HUDEP-2 (cell line): ENCODE measurements at regions not wholly inside any gene's neighbourhood (a gene's known extent, or its start where the extent isn't known, plus 50 kb on each side); places are given as distances from the start of the nearest gene placed in this dataset.
"Not testable (repeated sequence)": the region's sequence is repeated elsewhere in the genome, so short reads cannot be mapped to it uniquely, and the experiment has no call there.

Source experiments
- DNase-seq, 76 experiments: peaks; one replicate each; lab custom pipeline; 2025; ENCODE audit not compliant: unreplicated experiment in 76 of 76; lab: John Stamatoyannopoulos, UW

DNA sequence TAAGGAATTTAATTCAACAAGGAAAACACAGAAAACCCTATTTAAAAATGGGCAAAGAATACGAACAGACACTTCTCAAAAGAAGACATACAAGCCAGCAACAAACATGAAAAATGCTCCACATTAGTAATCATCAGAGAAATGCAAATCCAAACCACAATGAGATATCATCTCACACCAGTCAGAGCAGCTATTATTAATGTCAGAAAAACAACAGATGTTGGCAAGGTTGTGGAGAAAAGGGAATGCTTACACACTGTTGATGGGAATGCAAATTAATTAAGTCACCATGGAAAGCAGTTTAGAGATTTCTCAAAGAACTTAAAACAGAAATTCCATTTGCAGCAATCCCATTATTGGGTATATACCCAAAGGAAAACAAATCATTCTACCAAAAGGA lies 55.2 kb downstream of the GCC1 start:
- no peak for DNase-seq

DNA sequence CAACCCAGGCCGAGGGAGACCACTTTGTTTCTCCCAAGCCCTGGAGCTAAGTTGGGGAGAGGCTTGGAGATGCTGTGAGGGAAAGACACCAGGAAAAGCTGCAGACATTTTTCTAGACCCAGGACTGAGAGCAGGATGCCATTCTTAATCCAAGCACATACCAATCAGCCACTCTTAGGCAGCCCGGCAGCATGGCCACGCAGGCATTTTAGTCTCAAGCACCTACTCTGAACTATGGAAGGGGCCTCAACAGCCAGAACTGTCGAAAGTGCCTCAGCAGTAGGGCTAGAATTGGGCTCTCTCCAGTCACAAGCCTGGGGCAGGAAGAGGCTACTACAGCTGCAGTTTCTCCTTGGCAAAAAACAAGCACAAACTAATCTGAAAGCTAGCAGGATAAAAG lies 57.8 kb downstream of the GCC1 start:
- DNase-seq, result no peak

DNA sequence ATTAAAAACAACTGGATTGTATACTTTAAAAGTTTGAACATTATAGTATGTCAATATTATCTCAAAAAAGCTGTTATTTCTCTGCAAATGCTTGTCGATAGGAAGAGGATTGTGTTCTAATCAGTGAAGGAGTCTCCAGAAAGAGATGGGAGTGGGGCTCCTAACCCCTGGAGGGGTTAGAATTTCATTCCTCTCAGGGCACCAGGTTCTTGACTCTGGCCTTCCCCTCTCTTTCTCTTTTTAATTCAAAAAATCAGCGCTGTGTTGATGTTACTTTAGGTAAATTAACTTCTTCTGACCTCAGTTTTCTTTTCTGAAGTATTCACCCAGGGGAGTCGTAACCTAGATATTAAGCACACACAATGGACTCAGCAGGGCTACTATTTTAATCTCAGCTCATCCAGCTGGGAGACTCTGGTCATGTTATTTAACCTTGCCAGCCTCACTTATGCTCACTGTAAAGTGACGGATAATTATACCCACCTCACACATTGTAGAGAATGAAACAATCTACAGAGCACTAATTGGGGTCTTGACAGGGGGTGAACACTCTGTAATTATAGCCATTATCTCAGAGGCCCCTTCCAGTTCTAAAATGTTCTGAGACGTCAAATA lies 59.4 kb downstream of the GCC1 start:
- no peak for DNase-seq

DNA sequence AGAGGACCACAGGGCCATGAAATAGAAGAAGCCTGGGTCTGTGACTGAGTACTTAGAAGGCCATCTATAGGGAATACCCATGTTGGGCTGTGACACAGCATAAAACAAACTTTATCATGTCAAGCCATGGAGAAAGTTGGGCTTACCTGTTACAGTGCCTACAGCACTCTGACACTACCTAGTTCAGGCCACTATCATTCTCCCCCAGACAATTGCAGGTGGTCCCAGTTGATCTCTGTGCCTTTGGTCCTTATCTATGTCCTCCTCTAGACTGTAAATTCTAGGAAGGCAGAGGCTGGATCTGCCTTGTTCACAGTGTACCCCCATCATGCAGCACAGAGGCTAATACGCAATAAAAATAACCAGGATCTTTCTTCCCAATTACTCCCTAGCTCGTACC lies 69.1 kb downstream of the GCC1 start:
- no peak for DNase-seq

DNA sequence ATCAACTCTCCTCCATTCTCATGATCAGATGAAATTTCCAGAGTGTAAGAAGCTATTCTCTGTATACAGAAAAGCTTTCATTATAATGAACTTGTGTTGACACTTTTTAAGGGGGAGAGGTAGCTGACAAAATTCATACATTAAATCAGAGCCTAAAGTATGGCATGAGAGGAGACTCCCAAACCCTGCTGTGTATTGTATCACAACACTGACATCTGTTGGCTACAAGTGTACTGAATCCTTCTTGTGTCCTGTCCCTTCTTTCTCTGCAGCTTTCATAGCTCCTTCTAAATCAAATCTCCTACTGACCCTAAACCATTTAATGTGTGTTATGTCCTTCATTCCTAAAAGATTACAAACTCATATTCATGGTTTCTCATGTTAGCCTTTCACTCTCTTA lies 70.9 kb downstream of the GCC1 start:
- peak in 3 of 76 experiments; percentile 8 to 16 (median 13) for DNase-seq

DNA sequence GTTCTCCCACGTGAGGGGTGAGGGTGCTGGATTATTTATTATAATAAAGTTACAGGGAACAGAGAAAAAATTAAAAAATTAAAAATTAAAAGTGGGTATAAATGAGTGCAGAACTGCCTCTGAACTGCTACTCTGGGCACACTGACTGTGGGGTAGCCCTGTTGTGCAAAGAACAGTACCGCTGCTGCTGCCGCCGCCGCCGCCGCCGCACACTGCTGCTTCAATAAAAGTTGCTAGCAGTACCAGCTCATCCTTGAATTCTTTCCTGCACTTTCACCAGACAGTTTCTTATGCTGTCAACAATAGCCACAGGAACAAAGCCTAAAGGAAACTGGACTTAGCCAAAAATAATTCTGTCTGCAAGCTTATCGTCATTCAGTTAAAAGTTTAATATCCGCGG lies 72.1 kb downstream of the GCC1 start:
- DNase-seq, result no peak

DNA sequence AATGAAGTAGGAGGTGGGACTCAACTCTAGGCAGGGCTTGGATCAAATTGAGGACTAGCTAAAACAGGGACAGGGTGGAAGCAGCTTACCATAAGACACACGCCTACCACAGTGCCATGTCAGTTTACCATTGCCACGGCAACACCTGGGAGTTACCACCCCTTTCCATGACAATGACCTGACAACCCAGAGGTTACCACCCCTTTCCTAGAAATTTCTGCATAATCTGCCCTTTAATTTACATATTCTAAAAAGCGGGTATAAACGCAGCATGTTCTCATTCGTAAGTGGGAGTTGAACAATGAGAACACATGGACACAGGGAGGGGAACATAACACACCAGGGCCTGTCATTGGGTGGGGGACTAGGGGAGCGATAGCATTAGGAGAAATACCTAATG lies 72.7 kb downstream of the GCC1 start:
- DNase-seq, result no peak

DNA sequence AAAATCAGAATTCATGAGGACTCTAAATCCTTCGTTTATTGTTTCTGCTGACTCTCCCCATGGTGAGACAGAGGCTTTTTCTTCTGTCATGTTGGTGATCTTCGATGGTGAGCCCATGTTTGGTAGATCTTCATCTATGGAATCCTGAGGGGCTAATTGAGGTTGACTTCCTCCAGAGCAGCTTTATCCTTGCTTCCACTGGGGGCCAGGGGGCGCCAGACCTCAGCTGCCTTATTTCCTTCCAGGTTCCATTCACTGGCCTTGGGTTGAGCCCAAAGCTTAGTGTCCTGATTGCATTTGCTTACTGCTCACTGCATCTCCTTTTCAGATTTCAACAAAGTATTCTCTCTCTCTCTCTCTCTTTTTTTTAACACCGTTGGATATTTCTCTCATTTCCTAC lies 80.7 kb downstream of the GCC1 start:
- DNase-seq, result peak in 27 of 76 experiments; percentile 1 to 36 (median 9)

DNA sequence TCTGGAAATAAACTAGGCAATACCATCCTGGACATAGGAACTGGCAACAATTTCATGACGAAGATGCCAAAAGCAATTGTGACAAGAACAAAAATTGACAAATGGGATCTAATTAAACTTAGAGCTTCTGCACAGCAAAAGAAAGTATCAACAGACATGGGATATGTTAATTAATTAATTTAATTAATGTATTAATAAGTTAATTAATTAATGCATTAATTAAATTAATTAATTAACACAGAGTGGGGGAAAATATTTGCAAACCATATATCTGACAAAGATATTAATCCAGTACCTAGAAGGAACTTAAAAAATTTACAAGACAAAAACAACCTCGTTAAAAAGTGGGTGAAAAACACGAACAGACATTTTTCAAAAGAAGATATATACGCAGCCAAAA lies 83.6 kb downstream of the GCC1 start:
- DNase-seq, result no peak

DNA sequence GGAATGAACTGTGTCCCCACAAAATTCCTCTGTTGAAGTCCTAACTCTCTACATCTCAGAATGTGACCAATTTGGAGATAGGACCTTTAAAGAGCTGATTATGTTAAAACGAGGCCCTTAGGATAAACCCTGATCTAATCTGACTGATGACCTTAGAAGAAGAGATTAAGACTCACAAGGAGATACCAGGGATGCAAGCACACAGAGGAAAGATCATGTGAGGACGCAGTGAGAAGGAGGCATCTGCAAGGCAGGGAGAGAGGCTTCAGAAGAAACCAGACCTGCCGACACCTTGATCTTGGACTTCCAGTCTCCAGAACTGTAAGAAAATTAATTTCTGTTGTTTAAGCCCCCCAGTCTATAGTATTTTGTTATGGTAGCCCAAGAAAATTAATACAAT lies 94.9 kb upstream of the ZNF800 start:
- DNase-seq, result no peak

DNA sequence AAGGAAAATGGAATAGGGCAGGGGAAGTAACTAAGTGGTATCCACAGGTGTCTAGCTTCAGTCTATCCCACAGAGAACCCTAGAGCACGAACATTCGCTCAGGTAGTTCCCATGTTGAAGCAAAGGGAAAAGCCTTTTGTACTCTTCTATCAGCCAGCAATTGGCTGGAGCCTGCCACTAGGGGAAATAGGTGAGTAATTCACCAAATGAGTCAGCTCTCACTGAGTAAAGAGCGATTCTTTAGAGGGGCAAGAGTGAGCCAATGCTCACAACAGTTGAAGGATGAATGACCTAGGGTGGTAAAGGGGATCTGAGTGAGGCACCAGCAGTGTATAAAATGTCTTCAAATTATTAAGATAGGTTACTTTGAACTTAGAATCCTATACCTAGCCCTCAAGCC lies 94.1 kb upstream of the ZNF800 start:
- no peak for DNase-seq

DNA sequence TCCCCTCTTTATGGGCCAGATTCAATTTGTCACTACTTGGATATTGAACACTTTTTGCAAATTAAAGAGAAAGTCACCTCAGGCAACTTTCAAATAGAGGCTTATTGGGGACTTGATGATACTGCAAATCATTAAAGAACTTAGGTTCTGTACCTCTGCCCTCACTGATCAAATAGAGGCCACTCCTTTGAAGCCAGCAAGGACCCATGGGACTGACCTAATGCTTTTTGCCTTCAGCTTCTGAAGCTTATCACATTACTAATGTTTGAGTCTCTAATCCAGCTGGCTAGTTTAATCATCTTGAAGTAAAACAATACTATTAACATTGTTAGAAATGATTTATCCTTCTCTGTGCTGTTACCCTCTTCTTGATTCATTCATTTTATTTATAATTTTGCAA lies 93.0 kb upstream of the ZNF800 start:
- DNase-seq, result no peak

DNA sequence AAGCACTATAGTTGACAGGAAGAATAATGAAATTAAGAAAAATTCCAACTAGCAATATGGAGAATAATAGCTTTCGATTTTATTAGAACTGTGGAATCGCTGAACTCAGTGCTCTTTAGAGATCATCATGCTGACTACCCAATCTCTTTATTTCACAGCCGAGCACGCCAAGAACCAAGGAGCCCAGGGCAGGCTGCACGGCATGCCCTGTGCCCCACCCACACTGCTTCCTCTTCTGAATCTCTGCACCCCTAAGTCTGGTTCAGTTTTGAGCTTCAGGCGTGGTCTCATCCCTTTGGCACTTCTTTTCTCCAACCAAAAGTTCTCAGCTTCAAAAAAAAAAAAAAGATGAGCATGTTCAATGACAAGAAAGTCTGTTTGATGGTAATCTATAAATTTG lies 92.4 kb upstream of the ZNF800 start:
- no peak for DNase-seq

DNA sequence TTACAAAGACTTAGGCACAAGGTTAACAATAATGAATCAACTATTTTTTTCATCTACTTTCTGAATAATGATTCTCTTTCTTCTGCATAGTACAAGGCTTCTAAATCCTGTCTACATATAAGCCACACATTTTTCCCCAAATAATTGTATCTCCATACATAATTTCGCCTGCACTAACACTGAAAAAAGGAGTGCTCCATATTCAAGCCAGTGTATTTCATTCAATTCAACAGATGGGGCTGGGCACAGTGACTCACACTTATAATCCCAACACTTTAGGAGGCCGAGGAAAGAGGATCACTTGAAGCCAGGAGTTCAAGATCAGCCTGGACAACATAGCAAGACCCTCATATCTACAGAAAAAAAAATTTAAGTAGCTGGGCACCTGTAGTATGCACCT lies 86.0 kb upstream of the ZNF800 start:
- DNase-seq, result no peak

DNA sequence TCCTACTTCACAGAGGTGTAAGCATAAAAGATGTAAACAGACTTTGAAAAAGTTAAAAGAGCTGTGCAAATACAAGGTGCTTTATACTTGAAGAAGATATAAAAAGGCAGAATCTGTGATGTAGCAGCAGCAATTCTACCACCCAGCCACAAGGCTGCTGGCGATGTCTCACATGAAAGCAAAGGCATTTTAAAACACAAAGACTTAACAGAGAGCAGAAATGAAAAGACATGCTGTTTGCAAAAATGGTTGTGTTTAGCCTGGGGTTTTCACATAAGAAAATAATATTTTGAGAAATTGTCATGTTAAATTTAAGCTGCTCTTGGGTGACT lies 85.5 kb upstream of the ZNF800 start:
- DNase-seq, result no peak

DNA sequence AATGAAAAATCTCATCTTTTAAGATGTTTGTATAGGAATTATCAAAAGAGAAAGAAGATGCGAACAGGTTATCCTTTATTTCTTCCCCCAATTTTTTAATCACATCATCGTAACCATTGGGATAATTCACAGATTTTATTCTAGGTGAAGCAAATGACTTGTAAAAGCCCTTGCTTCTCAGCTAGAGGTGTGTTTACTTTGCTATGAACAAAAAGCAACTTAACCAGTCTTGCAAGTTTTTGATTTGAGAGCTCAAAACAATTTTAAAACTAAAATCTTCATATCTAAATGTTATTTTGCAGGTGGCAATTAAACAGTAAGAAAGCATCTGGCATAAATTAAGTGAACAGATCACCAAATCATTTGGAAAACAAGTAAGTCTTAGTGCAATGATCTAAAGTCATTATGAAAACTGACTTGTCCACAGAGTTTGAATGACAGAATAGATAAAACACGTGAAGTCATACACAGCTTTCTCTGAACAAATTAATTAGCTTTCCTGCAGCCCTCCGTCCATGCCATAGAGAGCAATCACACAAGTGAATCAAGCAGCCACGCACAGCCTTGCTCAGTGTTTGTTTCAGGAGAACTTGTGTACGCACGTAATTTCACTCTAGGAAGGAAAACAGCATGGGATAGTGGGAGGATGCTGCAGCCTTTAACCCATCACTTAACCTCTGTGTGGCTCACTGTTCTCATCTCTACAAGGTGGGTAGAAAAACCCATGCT lies 85.0 kb upstream of the ZNF800 start:
- no peak for DNase-seq

DNA sequence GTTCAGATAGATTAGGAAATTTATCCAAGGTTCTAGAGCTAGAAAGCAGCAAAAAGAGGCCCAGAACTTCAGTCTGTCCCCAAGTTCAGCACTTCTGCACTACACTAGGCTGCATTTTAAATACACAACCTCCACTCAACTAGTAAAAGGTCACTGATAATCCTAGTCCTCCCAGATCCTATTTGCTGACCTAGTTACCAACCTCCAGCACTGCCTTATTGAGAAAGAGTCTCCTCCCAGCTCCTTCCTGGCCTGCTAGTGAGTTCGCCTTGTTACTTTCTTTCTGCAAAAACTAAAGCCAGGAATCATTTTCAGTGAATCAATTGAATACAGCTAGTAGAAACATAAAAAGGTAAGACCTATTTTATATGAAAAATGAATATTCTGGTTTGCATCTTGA lies 84.1 kb upstream of the ZNF800 start:
- DNase-seq, result no peak

DNA sequence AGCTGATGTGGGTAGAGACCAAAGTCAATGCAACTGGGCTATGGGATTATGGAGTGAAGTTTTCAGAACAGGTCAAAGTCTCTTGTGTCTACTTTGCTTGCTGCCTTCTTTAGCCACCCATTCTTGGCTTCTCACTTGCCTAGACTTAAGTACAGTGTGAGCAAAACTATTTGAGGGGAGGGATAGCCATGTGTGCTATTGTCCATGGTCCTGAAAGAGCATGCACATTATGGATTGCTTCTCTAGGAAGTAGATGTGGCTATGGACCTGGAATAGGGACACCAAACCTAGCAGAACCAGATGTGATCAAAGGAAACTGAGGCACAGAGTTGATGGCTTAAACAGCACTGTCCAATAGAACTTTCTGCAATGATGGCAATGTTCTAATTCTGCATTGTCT lies 81.9 kb upstream of the ZNF800 start:
- DNase-seq, result no peak

DNA sequence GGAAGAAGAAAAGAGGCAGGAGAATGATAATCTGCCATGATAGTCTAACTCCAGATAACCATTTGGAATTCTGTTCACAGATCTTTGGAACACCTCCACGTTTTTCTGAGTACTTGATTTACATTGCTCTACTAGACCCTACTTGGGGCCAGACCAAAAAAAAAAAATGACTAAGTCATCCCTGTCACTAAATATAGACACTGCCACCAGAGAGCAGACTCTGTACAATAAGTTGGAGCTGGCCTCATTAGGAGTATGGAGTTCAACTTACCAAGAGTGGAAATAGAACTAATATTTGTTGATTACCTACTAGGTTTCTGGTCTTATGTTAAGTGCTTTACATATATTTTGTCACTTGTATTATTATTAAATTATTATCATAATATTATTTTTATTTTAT lies 80.9 kb upstream of the ZNF800 start:
- no peak for DNase-seq

DNA sequence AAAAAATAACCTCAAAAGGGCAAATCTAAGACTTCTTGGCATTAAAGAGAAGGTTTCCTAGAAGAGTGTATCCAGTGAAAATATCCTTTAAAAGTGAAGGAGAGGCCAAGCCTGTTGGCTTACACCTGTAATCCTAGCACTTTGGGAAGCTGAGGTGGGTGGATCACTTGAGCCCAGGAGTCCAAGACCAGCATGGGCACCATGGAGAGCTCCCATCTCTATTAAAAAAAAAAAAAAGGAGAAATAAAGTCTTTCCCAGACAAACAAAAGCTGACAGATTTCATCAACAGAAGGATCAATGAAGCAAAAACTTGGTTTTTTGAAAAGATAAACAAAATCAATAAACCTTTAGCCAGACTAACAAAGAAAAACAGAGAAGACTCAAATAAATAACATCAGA lies 67.6 kb upstream of the ZNF800 start:
- DNase-seq, result no peak

DNA sequence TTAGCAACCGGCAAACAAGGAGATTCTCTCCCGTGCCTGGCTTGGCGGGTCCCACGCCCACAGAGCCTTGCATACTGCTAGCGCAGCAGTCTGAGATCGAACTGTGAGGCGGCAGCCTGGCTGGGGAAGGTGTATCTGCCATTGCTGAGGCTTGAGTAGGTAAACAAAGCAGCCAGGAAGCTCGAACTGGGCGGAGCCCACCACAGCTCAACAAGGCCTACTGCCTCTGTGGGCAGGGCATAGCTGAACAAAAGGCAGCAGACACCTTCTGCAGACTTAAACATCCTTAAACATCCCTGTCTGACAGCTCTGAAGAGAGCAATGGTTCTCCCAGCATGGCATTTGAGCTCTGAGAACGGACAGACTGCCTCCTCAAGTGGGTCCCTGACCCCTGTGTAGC lies 58.8 kb upstream of the ZNF800 start:
- not testable (repeated sequence) for DNase-seq

DNA sequence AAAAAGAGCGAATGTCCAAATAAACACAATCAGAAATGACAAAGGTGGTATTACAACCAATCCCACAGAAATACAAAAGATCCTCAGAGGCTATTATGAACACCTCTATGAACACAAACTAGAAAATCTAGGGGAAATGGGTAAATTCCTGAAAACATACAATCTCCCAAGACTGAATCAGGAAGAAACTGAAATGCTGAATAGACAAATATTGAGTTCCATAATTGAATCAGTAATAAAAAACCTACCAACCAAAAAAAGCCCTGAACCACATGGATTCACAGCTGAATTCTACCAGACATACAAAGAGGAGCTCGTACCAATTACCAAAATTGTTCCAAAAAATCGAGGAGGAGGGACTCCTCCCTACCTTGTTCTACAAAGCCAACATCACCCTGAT lies 56.1 kb upstream of the ZNF800 start:
- DNase-seq, result no peak
